ENCODE measurements at regions not wholly inside any gene's neighbourhood (a gene's known extent, or its start where the extent isn't known, plus 50 kb on each side); places are given as distances from the start of the nearest gene placed in this dataset.
A peak's percentile ranks its signal among the peaks of the same experiment; 100 is the strongest.
"Not testable (repeated sequence)": the region's sequence is repeated elsewhere in the genome, so short reads cannot be mapped to it uniquely, and the experiment has no call there.

GRCh38 chr2:87075054-87075790, 53.6 kb upstream of the PLGLB1 start:
- H3K79me2 ChIP-seq (ENCODE audit: control insufficient read depth, insufficient read depth, low read length, unreplicated experiment): peaks cover 14% of the 10 kb centered on the region
- peak overlapping the region; percentile 76; the same call in 1 of the 2 replicates for H3K27ac ChIP-seq (ENCODE audit: low read depth, low read length)
- H3K4me1 ChIP-seq (ENCODE audit: control insufficient read depth, insufficient read depth, low read length, unreplicated experiment); H3K36me3 ChIP-seq (ENCODE audit: insufficient read depth, low read length); H3K27me3 ChIP-seq (ENCODE audit: insufficient read depth, low read length); H2AFZ ChIP-seq (ENCODE audit: low read length, unreplicated experiment): not testable (repeated sequence)
- H3K4me3 ChIP-seq (ENCODE audit: low read depth, low read length): peak overlapping the region; percentile 78

GRCh38 chr2:87075791-87076252, 54.2 kb upstream of the PLGLB1 start:
- not testable (repeated sequence) for H3K4me1 ChIP-seq (ENCODE audit: control insufficient read depth, insufficient read depth, low read length, unreplicated experiment); H2AFZ ChIP-seq (ENCODE audit: low read length, unreplicated experiment); H3K36me3 ChIP-seq (ENCODE audit: insufficient read depth, low read length); H3K27me3 ChIP-seq (ENCODE audit: insufficient read depth, low read length)
- Histone ChIP-seq H3K79me2 (ENCODE audit: control insufficient read depth, insufficient read depth, low read length, unreplicated experiment) (peaks cover 10% of the 10 kb centered on the region), H3K27ac (ENCODE audit: low read depth, low read length) (peak overlapping the region; percentile 76; the same call in 1 of the 2 replicates), H3K4me3 (ENCODE audit: low read depth, low read length) (peak overlapping the region; percentile 78)

GRCh38 chr2:87076253-87077123, 54.8 kb upstream of the PLGLB1 start:
- peak overlapping the region; percentile 78 for H3K4me3 ChIP-seq (ENCODE audit: low read depth, low read length)
- not testable (repeated sequence) for H3K27me3 ChIP-seq (ENCODE audit: insufficient read depth, low read length); H3K4me1 ChIP-seq (ENCODE audit: control insufficient read depth, insufficient read depth, low read length, unreplicated experiment); H3K36me3 ChIP-seq (ENCODE audit: insufficient read depth, low read length)
- H2AFZ ChIP-seq (ENCODE audit: low read length, unreplicated experiment): peak overlapping the region; percentile 60
- H3K79me2 ChIP-seq (ENCODE audit: control insufficient read depth, insufficient read depth, low read length, unreplicated experiment): peaks cover 10% of the 10 kb centered on the region
- H3K27ac ChIP-seq (ENCODE audit: low read depth, low read length): peak overlapping the region; percentile 76

GRCh38 chr2:87077124-87077446, 55.4 kb upstream of the PLGLB1 start:
- H3K27me3 ChIP-seq (ENCODE audit: insufficient read depth, low read length); H2AFZ ChIP-seq (ENCODE audit: low read length, unreplicated experiment); H3K36me3 ChIP-seq (ENCODE audit: insufficient read depth, low read length); H3K4me1 ChIP-seq (ENCODE audit: control insufficient read depth, insufficient read depth, low read length, unreplicated experiment): not testable (repeated sequence)
- H3K4me3 ChIP-seq (ENCODE audit: low read depth, low read length): peak overlapping the region; percentile 78
- H3K27ac ChIP-seq (ENCODE audit: low read depth, low read length): peak overlapping the region; percentile 76
- H3K79me2 ChIP-seq (ENCODE audit: control insufficient read depth, insufficient read depth, low read length, unreplicated experiment): peaks cover 10% of the 10 kb centered on the region

GRCh38 chr2:87081727-87082126, 60.1 kb upstream of the PLGLB1 start:
- not testable (repeated sequence) for H3K27me3 ChIP-seq (ENCODE audit: insufficient read depth, low read length); H3K4me3 ChIP-seq (ENCODE audit: low read depth, low read length); H3K79me2 ChIP-seq (ENCODE audit: control insufficient read depth, insufficient read depth, low read length, unreplicated experiment); H3K36me3 ChIP-seq (ENCODE audit: insufficient read depth, low read length); H3K27ac ChIP-seq (ENCODE audit: low read depth, low read length); H3K4me1 ChIP-seq (ENCODE audit: control insufficient read depth, insufficient read depth, low read length, unreplicated experiment); H2AFZ ChIP-seq (ENCODE audit: low read length, unreplicated experiment)

- H3K36me3 ChIP-seq (ENCODE audit: insufficient read depth, low read length); H3K79me2 ChIP-seq (ENCODE audit: control insufficient read depth, insufficient read depth, low read length, unreplicated experiment); H3K4me1 ChIP-seq (ENCODE audit: control insufficient read depth, insufficient read depth, low read length, unreplicated experiment); H3K4me3 ChIP-seq (ENCODE audit: low read depth, low read length); H3K27ac ChIP-seq (ENCODE audit: low read depth, low read length); H3K27me3 ChIP-seq (ENCODE audit: insufficient read depth, low read length); H2AFZ ChIP-seq (ENCODE audit: low read length, unreplicated experiment): not testable (repeated sequence)
Measured at GRCh38 chr2:87088079-87088478, 66.4 kb upstream of the PLGLB1 start.

GRCh38 chr2:87089401-87089800, 67.8 kb upstream of the PLGLB1 start:
- H3K4me1 ChIP-seq (ENCODE audit: control insufficient read depth, insufficient read depth, low read length, unreplicated experiment); H3K36me3 ChIP-seq (ENCODE audit: insufficient read depth, low read length); H3K27ac ChIP-seq (ENCODE audit: low read depth, low read length); H3K27me3 ChIP-seq (ENCODE audit: insufficient read depth, low read length); H2AFZ ChIP-seq (ENCODE audit: low read length, unreplicated experiment); H3K79me2 ChIP-seq (ENCODE audit: control insufficient read depth, insufficient read depth, low read length, unreplicated experiment); H3K4me3 ChIP-seq (ENCODE audit: low read depth, low read length): not testable (repeated sequence)

GRCh38 chr2:87093252-87093651, 71.6 kb upstream of the PLGLB1 start:
- H3K4me3 ChIP-seq (ENCODE audit: low read depth, low read length); H3K27me3 ChIP-seq (ENCODE audit: insufficient read depth, low read length); H2AFZ ChIP-seq (ENCODE audit: low read length, unreplicated experiment); H3K27ac ChIP-seq (ENCODE audit: low read depth, low read length); H3K79me2 ChIP-seq (ENCODE audit: control insufficient read depth, insufficient read depth, low read length, unreplicated experiment); H3K4me1 ChIP-seq (ENCODE audit: control insufficient read depth, insufficient read depth, low read length, unreplicated experiment); H3K36me3 ChIP-seq (ENCODE audit: insufficient read depth, low read length): not testable (repeated sequence)

GRCh38 chr2:87093937-87094529, 72.4 kb upstream of the PLGLB1 start:
- H3K27ac ChIP-seq (ENCODE audit: low read depth, low read length); H3K4me3 ChIP-seq (ENCODE audit: low read depth, low read length); H2AFZ ChIP-seq (ENCODE audit: low read length, unreplicated experiment); H3K4me1 ChIP-seq (ENCODE audit: control insufficient read depth, insufficient read depth, low read length, unreplicated experiment); H3K36me3 ChIP-seq (ENCODE audit: insufficient read depth, low read length); H3K79me2 ChIP-seq (ENCODE audit: control insufficient read depth, insufficient read depth, low read length, unreplicated experiment); H3K27me3 ChIP-seq (ENCODE audit: insufficient read depth, low read length): not testable (repeated sequence)

- H3K36me3 ChIP-seq (ENCODE audit: insufficient read depth, low read length); H3K4me1 ChIP-seq (ENCODE audit: control insufficient read depth, insufficient read depth, low read length, unreplicated experiment); H3K27ac ChIP-seq (ENCODE audit: low read depth, low read length); H3K27me3 ChIP-seq (ENCODE audit: insufficient read depth, low read length); H2AFZ ChIP-seq (ENCODE audit: low read length, unreplicated experiment); H3K4me3 ChIP-seq (ENCODE audit: low read depth, low read length); H3K79me2 ChIP-seq (ENCODE audit: control insufficient read depth, insufficient read depth, low read length, unreplicated experiment): not testable (repeated sequence)
Measured at GRCh38 chr2:87095804-87096203, 74.2 kb upstream of the PLGLB1 start.

Data from ACC112 (cell line).